ENCODE measurements at regions not wholly inside any gene's neighbourhood (a gene's known extent, or its start where the extent isn't known, plus 50 kb on each side); places are given as distances from the start of the nearest gene placed in this dataset.

DNA sequence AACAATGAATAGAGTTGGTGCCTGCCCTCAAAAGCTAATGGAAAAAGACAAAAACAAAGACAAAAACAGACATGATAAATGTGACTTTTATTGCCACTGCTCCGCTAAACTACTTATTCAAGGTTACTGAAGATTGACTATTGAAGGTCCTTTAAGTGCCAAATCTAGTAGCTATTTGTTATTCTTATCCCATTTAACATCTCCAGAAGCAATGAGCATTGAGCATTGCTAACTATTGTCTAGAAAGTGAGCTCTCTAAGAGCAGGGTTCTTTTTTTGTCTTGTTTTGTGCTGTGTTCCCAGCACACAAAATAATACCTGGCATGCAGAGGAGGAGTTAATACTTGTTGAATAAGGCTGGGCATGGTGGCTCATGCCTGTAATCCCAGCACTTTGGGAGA lies 95.4 kb upstream of the SFRP2 start:
- TF ChIP-seq CTCF (IDR thresholded peaks at IDR 0.05) (no peak), POLR2AphosphoS5 (IDR thresholded peaks at IDR 0.05) (no peak), POLR2A (IDR thresholded peaks at IDR 0.05) (no peak)
